ENCODE measurements at regions not wholly inside any gene's neighbourhood (a gene's known extent, or its start where the extent isn't known, plus 50 kb on each side); places are given as distances from the start of the nearest gene placed in this dataset.
"Not testable (repeated sequence)": the region's sequence is repeated elsewhere in the genome, so short reads cannot be mapped to it uniquely, and the experiment has no call there.

DNA sequence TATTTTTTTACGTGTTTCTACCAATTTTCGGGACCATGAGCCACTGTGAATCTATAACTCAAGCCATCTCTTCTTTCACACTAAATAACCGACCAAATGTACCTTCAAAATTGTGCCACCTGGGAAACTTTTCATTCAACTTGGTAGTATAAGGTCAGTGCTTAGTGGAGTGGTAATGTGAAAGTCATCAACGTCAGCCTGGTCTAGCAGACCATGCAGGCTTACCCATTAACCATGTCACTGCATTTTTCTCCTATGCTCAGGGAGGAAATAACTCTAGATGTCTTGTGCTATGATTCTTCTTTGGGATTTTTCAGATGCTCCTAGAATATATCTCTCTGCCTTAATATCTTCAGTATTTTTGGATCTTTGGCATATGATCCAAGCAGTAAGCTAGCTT, 1075.4 kb upstream of the POT1 start:
- DNase-seq (ENCODE audit: low read depth, low spot score), result no peak

DNA sequence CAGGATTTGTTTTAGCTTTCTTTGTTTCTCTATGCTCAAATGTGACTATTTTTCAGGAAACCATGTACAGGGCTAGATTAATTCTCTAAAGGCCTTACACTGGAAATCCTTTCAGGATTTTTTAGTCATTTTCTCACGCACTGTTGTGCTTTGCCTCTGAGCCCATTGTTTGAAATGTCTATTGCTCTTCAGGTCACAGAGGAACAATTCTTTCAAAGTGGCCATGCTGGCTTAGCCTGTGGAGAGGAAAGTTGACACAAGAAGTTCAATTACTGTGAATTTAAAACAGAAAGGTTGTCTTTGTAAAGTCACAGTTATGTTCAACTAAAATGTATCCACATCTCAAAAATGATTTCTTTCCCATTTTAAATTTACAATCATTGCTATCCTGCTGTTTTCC, 1071.7 kb upstream of the POT1 start:
- DNase-seq (ENCODE audit: low read depth, low spot score), result no peak

DNA sequence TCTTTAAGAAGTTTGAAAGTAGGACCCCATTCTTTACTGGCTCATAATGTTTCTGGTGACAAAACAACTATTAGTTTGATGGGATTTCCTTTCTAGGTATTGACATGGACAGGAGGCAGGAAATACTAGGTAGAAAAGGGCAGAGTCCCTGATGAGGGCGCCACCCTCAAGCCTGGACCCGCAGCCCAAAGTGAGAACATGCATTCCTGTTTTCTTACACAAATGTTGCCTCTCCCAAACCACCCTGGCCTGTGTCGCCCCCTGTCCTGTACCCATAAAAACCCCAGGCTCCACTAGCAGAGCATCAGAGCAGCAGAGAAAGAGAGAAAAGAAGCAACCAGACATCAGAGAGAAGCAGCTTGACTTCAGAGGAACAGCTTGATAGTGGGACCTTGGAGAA, 1055.2 kb upstream of the POT1 start:
- DNase-seq (ENCODE audit: low read depth, low spot score), result no peak

DNA sequence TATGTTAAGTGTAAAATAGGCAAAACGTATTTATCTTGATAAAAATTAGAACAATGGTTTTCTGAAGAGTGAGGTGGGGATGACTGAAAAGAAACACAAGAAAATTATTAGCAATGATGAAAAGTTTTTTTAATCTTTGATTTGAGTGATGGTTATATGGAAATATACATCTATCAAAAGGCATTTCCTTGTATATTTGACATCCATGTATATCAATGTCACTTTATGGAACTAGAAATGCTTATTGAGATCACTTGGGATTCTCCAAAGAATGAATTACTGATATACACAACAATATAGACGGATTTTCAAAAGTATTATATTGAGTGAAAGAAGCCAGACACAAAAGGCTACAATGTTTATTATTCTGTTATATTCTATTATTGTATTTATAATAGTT, 1042.0 kb upstream of the POT1 start:
- no peak for DNase-seq (ENCODE audit: low read depth, low spot score)

DNA sequence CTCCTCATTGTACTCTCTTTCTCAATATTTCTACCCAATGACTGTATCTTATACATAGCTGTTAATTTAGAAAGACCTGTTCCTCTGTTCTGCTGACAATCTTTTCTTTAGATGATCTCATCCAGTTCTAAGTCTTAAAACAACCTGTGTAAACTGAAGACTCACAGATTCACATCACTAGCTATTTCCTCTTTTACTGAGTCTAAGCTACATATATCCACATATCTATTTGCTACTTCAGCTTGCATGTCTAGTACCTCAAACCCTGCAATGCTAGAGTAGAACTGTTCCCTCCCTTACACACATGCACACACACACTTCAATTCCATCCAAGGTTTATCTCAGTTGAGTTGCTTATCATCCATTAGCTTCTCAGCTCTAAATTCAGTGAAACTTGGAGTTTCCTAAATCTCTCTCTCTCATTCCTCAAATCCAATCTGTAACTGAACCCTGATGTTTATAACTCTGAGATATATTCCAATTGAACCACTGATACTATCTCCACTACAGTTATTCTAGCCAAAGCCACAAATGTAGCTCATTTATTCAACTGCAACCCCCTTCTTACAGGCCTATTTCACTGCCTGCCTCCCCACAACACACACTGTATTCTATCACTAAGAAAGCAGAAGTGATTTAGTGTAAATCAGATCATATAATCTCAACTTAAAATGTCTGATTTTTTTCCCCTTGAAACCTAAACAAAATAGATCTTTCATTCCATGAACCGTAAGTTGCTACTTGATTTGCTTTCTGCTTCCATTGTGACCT, 1036.8 kb upstream of the POT1 start:
- DNase-seq (ENCODE audit: low read depth, low spot score), result no peak

DNA sequence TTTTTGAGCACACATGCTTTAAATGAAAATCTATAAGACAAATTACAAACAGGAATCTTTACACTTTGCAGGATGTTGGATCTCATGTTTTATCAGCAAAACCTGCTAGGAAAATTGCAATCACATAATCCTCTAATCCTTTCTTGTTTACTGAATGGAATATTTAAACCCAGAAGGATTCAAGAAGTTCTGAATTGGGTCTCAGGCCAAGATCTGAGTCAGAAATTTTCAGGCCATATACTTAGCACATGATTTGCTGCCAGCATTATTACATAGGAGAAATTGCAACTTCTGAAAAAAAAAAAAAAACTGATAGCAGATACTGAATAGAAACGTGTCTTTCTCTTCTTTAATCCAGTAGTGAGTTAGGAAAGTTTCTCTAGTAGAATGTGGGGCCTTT, 1005.3 kb upstream of the POT1 start:
- DNase-seq (ENCODE audit: low read depth, low spot score), result no peak

DNA sequence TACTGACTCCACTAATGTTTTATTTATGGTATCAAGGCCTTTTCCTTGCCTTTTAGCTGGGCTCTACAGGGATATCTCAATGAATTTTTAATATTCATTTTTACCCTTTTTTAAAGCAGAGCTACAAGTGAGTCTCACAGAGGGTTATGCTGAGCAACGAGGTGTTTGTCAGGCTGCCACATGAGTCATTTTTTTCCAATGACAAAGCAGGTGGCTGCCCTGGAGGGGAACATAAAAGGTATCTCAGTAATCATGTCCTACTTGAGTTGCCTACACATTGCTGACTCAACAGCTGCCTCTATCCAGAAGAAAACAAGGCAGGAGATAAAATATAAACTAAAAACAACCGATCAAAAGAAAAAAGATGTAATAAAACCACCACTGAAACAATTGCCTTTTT, 1004.9 kb upstream of the POT1 start:
- no peak for DNase-seq (ENCODE audit: low read depth, low spot score)

DNA sequence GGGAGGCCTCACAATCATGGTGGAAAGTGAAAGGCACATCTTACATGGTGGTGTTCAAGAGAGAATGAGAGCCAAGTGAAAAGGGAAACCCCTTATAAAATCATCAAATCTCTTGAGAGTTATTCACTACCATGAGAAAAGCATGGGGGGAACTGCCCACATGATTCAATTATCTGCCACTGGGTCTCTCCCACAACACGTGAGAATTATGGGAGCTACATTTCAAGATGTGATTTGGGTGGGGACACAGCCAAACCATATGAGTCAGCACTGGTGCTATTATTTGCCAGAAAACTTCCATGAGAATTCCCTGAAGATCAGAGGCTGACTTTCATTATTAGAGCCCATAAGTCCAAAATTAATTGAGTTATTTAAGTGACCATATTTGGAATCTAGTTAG, 1001.2 kb upstream of the POT1 start:
- no peak for DNase-seq (ENCODE audit: low read depth, low spot score)

DNA sequence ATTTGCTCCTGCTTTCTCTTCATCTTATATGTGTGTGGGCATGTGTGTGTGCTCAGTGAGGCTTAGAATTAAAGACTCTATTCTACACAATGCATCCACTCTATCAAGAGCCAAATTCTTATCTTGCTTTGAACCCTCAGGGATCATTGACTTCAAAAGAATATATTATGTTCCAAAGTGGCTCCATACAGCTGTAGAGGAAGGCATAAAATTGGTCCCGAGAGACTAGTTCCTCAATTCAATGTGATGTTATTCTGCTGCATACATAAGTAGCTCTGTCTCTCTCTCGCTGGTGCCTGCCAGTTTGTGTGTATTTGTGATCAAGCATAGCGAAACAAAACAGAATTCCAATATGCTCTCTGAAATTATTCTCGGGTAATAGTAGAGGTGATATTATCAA, 997.9 kb upstream of the POT1 start:
- DNase-seq (ENCODE audit: low read depth, low spot score), result no peak

DNA sequence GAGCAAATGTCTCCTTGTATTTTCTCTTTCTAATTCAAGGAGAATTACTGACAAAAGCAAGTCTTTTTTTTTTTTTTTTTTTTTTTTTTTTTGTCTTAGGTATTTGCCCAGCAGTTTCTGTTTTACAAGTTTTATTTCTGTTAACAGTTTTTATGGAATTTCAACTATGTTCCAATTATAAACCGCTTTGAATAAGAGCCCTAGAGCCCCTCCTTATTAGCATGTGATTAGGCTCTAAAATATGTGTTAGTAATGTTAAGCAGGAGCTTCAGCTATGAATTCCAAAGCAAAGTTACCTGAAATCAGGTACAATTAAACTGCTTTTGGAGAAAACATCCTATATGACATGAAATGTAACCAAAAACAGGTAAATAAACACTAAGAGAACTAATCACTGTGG, 997.0 kb upstream of the POT1 start:
- no peak for DNase-seq (ENCODE audit: low read depth, low spot score)

DNA sequence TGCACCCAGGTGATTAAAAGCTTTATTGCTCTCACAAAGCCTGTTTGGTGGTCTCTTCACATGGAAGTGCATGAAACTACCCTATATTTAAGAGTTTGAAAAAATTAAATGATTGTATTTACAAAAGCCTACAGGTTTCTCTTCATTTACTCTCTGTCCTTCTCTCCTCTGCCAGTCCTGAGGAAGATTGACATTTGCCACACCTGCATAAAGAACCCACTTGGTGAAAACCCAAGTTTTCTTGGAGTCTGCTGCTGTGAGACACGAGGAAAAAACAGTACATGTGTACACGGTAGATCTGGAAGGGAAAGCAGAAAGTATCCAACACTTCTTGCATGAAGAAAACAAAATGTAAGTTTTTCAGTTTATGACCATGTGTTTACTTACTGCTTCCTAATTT, 994.4 kb upstream of the POT1 start:
- DNase-seq (ENCODE audit: low read depth, low spot score), result no peak

DNA sequence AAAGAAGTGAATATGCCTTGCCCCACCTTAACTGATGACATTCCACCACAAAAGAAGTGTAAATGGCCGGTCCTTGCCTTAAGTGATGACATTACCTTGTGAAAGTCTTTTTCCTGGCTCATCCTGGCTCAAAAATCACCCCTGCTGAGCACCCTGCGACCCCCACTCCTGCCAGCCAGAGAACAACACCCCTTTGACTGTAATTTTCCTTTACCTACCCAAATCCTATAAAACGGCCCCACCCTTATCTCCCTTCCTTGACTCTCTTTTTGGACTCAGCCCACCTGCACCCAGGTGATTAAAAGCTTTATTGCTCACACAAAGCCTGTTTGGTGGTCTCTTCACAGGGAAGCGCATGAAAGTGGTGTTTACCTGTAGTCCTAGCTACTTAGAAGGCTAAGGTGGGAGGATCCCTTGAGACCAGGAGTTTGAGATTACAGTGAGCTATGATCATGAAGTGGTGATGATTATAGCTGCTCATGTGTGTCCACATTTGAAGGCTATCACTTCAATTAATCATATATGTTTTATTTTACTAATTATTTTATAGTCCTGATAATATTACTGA, 985.8 kb upstream of the POT1 start:
- not testable (repeated sequence) for DNase-seq (ENCODE audit: low read depth, low spot score)

DNA sequence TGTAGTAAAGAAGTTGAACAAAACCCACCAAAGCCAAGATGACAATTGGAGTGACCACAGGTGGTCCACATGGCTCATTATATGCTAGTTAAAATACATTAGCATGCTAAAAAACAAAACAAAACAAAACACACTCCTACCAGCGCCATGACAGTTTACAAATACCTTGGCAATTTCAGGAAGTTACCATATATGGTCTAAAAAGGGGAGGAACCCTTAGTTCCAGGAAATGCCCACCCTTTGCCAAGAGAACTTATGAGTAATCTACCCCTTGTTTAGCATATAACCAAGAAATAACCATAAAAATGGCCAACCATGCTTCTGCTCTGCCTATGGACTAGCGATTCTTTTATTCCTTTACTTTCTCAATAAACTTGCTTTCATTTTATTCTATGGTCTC, 979.1 kb upstream of the POT1 start:
- DNase-seq (ENCODE audit: low read depth, low spot score), result no peak

DNA sequence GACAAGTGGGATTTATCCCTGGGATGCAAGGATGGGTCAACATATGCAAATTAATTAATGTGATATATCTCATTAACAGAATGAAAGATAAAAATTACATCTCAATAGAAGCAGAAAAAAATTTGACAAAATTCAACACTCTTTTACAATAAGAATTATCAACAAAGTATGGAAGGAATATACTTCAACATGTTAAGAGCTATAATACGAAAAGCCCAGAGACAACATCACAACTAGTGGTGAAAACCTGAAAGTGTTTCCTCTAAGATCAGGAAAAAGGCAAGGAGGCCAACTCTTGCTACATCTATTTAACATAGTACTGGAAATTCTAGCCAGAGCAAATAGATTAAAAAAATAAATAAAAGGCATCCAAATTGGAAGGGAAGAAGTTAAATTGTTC, 970.0 kb upstream of the POT1 start:
- no peak for DNase-seq (ENCODE audit: low read depth, low spot score)

DNA sequence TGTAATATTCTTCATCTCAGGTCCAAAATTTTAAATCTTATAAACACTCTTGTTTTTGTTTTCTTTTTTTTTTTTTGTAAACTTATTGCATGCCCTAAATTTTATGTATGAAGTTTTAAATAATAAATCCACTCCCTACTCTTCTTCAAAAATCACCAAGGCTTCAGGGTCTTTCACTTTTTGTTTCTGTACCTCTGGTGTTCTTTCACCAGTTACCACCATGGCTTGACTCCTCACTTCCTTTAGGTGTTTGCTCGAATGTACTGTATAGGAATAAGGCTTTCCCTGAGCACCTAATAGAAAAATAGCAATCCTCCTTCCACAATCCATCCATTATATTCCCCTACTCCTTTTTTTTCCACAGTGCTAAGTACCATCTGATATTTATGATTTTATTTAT, 962.8 kb upstream of the POT1 start:
- DNase-seq (ENCODE audit: low read depth, low spot score), result no peak

DNA sequence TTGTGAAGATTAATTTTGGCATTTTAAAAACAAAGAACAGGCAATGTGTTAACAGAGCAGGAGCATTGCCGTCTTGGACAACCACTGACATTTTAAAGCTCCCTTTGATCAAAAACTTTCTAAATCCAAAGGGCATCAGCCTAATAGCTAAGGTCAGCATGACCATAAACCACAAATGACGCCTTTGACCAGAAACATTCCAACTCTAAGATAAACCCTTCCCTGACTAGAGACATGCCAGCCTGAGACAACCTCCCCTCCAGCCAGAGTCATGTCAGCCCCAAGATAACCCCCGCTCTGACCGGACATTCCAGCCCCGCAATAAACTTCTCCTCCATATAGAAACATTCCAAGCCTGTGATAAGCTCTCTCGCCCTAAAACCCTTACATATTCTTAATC, 949.4 kb upstream of the POT1 start:
- no peak for DNase-seq (ENCODE audit: low read depth, low spot score)

DNA sequence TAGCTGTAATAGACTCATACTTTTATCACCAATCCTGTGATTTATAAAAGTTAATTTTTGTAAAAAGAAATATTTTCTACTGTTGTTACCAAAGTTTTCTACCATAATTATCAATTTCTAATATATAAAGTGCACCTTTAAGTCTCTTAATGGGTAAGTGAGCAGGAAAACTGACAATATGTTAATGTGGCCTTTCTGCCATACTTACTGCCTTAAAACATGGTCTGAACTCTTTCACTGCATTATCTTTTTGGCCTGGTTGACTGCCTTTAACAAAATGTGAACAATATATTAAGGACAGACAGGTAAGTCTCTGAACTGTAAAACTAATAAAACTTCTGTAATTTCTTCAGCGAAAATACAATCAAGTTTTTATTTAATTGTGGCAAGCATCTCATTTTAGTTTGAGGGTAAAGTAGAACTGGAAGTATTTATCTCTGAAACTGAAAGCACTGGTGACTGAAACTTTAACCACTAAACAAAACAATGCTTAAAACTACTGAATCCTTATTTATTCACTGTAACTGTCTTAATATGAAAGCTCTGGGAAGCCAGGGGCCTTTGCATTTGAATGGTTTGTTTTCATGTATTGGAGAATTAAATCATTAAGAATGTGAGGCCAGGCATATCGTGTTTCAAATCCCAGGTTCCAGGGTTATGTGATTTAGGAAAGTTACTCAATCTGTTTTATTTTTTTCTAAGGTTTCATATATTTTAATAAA, 948.8 kb upstream of the POT1 start:
- DNase-seq (ENCODE audit: low read depth, low spot score), result no peak

DNA sequence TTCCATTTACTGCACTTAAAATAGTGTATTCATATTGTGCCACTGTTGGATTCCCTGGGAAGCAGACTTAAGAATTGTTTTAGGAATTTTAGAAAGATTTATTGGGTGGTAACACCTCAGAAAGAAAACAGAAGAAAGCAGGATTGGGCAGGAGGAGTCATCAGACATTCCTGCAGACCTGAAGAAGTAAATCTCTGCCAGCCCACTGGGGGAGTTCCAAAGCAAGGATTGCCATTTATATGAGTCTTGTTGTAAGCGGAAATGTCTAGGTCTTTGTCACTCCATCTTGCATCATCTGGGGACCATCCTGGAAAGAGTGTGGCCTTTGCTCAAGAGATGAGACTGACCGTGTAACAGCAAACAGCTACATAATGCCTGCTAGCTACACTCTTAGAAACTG, 947.6 kb upstream of the POT1 start:
- no peak for DNase-seq (ENCODE audit: low read depth, low spot score)

DNA sequence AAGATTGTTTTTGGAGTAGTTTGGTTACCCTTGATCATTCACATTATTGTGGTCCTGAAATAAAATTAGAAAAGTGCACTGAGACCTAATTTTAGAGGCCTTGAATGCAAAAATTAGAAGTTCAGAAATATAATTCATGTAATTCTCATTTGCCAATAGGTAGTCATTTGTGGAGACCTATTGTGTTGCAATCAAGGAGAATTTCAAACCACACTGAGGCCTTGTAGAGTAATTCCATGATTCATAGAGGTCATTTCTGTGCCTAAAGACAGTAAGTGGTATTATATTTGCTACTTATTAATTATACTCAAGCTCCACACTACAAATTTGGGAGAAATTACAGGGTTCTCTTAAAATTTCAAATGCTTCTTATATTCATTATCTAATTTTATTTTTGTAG, 946.8 kb upstream of the POT1 start:
- DNase-seq (ENCODE audit: low read depth, low spot score), result no peak

DNA sequence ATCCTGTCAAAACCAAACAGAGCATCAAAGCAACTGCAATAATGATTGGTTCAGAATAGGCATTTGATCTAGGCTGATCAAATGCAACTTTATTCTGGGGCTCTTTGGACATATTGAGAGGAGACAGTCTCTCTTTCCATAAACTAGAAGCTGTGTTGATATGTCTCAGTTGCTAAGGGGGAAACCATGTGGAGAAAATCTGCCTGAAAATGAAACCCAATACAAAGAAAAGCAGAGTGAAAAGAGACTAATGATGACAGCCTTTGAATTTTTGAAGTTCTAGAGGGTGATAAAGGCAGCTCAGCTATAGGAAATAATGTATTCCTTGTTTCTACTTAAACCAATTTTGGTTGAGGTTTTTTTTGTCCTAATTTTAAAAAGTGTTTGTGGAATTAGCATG, 941.8 kb upstream of the POT1 start:
- no peak for DNase-seq (ENCODE audit: low read depth, low spot score)

DNA sequence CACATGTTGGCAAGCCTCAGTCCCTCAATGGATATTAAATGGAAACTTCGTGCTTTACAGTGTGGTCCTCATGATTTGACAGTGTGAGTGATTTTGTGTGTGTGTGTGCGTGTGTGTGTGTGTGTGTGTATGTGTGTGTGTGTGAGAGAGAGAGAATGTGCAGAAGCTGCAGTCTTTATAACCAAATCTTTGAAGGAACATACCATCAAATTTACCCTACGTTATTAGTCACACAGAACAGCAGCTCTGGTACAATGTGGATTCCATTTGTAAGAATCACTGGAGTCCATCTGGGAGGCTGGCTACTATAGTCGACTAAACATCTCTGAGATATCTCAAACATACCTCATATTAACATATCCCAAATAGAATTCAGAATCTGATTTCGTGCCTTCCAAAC, 928.0 kb upstream of the POT1 start:
- DNase-seq (ENCODE audit: low read depth, low spot score), result no peak

DNA sequence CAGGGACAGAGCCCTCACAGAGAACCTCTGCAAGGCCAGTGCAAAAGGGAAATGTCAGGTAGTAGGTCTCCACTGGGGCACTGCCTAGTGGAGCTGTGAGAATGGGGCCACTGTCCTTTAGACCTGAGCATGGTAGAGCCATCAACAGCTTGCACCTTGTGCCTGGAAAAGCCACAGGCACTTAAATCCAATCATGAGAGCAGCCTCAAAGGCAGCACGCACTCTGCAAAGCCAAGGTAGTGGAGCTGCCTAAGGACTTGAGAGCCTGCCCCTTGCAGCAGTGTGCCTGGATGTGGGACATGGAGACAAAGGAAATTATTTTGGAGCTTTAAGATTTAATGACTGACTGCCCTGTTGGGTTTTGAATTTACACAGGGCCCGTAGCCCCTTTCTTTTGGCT, 918.5 kb upstream of the POT1 start:
- DNase-seq (ENCODE audit: low read depth, low spot score), result no peak

DNA sequence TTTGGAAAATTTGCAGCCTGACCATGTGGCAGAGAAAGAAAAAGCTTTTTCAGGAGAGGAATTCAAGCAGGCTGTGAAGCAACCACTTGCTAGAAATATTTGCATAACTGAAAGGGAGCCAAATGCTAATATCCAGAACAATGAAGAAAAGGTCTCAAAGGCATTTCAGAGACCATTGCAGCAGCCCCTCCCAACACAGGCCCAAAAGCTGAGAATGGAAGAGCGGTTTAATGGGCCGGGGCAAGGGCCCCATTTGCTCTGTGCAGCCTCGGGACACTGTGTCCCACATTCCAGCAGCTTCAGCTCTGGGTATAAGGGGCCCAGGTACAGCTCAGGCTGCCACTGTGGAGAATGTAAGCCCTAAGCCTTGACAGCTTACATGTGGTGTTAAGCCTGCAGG, 918.1 kb upstream of the POT1 start:
- DNase-seq (ENCODE audit: low read depth, low spot score), result no peak

Data from pulmonary artery endothelial cell (primary cell).